H54 (cell line): ENCODE measurements at regions not wholly inside any gene's neighbourhood (a gene's known extent, or its start where the extent isn't known, plus 50 kb on each side); places are given as distances from the start of the nearest gene placed in this dataset.
"Not testable (repeated sequence)": the region's sequence is repeated elsewhere in the genome, so short reads cannot be mapped to it uniquely, and the experiment has no call there.

Source experiments
- DNase-seq: peaks from one replicate; pipeline ENCODE4 v3.0.0; 2011; ENCODE audit warnings: low spot score, mixed read lengths; ENCODE audit not compliant: insufficient read length
- FAIRE-seq: peaks from 3 replicates; lab custom pipeline; 2011; peaks lifted over from hg19 to GRCh38; lab: Jason Lieb, UNC
- POLR2A ChIP-seq: IDR thresholded peaks from 2 replicates; pipeline ENCODE4 v1.6.1; 2011; ENCODE audit warnings: low read depth, mild to moderate bottlenecking, low read length

GRCh38 chr2:67599561-67599960, 202.4 kb downstream of the ETAA1 start:
- no peak for TF ChIP-seq POLR2A
- DNase-seq: no peak
- FAIRE-seq: no peak

GRCh38 chr2:67600222-67600871, 203.2 kb downstream of the ETAA1 start:
- no peak for FAIRE-seq
- no peak for DNase-seq
- no peak for TF ChIP-seq POLR2A

DNA sequence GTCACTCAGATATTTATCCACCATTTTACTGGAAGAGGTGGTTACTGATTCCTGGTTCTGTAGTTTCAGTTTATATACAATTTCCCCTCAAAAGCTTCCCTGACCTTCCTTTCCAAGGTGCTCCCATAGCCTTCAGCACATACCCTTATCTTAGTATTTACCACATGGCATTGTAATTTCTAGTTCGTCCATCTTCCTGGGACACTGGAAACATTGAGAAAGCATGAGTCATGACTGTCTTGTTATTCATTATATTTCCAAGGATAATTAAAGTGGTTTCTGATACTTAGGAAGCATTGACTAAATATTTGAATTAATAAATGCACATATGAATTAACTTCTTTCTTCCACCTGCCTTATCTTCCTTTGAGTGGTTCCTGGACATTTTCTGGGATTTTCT, 203.8 kb downstream of the ETAA1 start:
- TF ChIP-seq POLR2A: no peak
- DNase-seq: no peak
- peak; percentile 43 for FAIRE-seq

- DNase-seq (no peak), FAIRE-seq (no peak)
- TF ChIP-seq POLR2A: no peak
Measured at GRCh38 chr2:67604360-67604759, 207.2 kb downstream of the ETAA1 start.

DNA sequence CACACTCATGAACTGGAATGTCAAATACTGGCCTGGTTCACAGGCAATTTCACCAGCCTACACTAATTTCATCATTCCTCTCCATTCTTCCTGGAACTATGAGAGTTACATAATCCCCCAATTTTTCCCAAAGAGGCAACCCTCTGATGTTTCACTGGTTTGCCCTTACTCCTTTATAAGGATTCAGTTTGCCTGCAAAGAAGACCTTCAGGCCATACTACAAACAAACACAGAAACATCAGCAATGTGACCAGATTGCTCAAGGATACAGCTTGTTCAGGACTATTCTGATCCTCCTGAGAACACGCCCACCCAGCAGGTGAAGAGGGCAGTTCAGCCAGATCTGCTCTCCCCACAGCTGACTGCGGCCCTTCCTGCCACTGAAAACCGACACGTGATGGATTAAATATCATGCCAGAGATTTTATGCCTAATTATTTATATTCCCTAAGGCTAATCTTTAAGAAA, 215.5 kb downstream of the ETAA1 start:
- DNase-seq: no peak
- FAIRE-seq: no peak
- TF ChIP-seq POLR2A: no peak

- no peak for TF ChIP-seq POLR2A
- FAIRE-seq (no peak), DNase-seq (no peak)
Measured at GRCh38 chr2:67613227-67613626, 216.1 kb downstream of the ETAA1 start.

DNA sequence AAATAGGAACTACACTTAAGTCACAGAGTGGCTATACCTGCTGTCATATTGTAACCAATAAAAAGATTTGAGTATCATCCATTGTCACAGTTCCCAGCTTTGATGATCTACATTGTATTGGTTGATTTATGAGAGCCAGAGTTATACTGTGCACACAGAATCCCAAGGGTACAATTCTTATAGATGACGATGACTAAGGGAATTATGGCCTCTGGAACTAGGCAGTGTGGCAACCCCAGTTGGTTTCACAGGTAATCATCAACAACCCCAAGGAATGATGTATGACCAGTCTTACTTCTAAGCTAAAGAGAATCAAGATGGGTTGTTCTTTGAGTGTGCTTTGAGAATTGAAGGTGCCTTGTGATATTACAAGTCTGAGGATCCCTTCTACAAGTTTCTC, 217.3 kb downstream of the ETAA1 start:
- no peak for TF ChIP-seq POLR2A
- FAIRE-seq: no peak
- DNase-seq: no peak

DNA sequence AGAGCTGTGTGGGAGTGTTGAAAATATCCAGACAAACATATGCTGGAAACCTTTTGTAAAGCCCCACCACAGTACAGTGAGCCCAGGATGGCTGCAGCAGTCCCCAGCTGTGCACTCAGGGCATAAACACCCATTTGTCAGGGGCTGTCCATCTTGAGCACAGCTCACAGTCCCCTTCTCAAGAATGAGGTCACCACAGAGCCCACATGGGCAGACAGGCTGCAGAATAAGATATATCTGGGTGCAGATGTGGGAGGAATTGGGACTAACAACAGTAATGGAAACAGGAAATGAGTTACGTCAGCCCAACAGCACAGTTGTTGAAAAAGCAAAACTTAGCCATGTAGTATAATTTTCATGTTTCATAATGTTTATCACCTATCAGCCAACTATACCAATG, 219.6 kb downstream of the ETAA1 start:
- no peak for DNase-seq
- TF ChIP-seq POLR2A: no peak
- FAIRE-seq: no peak

DNA sequence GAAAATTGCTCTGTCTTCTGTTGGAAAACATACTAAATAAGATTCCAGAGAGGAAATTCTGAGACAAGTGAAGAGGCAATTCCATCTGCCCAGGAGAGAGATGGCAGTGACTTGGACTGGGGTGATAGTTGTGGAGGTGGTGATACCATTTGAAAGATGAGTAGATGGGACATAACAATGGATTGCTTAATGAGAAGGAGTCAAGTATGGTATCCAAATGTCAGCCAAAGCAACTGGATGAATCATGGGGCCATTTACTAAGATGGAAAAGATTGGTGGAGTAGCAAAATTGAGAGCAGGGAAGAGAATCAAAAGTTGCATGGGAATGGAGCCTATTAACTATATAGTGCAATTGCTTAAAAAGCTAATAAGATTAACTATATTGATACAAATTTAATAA, 222.1 kb downstream of the ETAA1 start:
- TF ChIP-seq POLR2A: no peak
- no peak for DNase-seq
- FAIRE-seq: no peak

- not testable (repeated sequence) for FAIRE-seq
Measured at GRCh38 chr2:67623741-67624140, 226.6 kb downstream of the ETAA1 start.

DNA sequence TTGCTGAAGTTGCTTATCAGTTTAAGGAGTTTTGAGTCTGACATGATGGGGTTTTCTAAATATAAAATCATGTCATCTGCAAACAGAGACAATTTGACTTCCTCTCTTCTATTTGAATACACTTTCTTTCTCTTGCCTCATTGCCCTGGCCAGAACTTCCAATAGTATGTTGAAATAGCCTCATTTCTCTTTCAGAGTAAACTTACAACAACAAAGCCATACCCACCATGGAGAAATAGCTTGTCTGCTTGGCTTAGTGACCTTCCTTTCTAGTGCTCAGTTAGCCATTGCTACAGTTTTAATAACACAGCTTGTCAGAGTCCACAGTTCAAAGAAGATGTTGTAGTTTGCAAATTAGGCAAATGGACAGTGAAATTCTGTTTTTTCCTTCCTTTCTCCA, 228.0 kb downstream of the ETAA1 start:
- FAIRE-seq (no peak), DNase-seq (no peak)
- no peak for TF ChIP-seq POLR2A

More at GRCh38 chr2:67623741-67624140, 226.6 kb downstream of the ETAA1 start:
- not testable (repeated sequence) for DNase-seq

- no peak for FAIRE-seq
- no peak for TF ChIP-seq POLR2A
- no peak for DNase-seq
Measured at GRCh38 chr2:67625690-67626475, 228.8 kb downstream of the ETAA1 start.

GRCh38 chr2:67626656-67627055, 229.5 kb downstream of the ETAA1 start:
- DNase-seq (no peak), FAIRE-seq (no peak)
- no peak for TF ChIP-seq POLR2A

DNA sequence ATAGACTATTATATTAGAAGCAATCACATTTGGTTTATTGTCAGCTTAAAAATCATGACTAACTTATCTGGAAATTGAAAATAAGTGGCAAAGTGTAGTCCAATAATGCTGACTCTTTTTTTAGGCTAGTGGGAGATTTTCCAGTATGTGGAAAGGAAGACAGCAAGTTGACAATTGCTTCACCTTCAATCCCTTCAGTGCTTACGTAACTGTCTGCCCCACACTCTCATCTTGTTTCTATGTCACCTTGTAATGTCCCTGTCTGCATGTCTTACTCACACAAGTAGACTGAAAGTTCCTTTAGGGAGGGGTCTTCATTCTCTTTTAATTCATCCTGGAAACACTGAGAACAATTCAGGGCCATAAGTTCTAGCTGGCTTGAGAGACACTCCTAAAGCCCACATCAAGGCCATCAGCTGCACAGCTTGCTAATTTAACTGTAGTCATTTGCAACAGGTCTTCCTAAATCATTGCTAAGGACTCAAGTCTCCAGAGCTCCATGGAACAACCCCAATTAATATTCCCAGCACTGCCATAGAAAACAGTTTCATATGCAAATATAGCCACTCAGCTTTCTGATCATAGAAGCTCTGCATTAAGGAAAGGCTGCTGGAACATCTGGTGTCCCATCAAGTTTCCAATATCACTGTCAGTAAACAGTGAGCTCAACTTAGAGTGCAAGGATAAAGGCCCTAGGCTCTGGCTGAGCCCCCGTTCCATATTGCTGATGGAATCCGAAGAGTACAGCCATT, 230.5 kb downstream of the ETAA1 start:
- FAIRE-seq (no peak), DNase-seq (no peak)
- no peak for TF ChIP-seq POLR2A
